ENCODE measurements at regions not wholly inside any gene's neighbourhood (a gene's known extent, or its start where the extent isn't known, plus 50 kb on each side); places are given as distances from the start of the nearest gene placed in this dataset.

GRCh38 chr11:131043251-131043650 is 127.0 kb upstream of the SNX19 start:
- H3K36me3 ChIP-seq (ENCODE audit: control insufficient read depth in 3 of 3, insufficient read depth in 3 of 3, low read length in 3 of 3): no peaks in the 10 kb centered on the region
- peaks cover 0 to 5% (median 0%) of the 10 kb centered on the region in 3 donors for H3K9me3 ChIP-seq (ENCODE audit: control insufficient read depth in 3 of 3, low read length in 3 of 3)
- H3K4me1 ChIP-seq (ENCODE audit: control insufficient read depth in 3 of 3, insufficient read depth in 3 of 3, low read length in 3 of 3): no peaks in the 10 kb centered on the region
- no peak overlapping the region for H3K4me3 ChIP-seq (ENCODE audit: low read length in 3 of 3)
- no peak overlapping the region for H3K9ac ChIP-seq (ENCODE audit: low read depth in 1 of 3, low read length in 3 of 3)
- no peak overlapping the region for H3K27ac ChIP-seq (ENCODE audit: low read depth, low read length)
- H3K27me3 ChIP-seq (ENCODE audit: control insufficient read depth in 3 of 3, insufficient read depth in 3 of 3, low read length in 3 of 3): peaks cover 3 to 18% (median 9%) of the 10 kb centered on the region in 3 donors

GRCh38 chr11:131044851-131045250 is 128.6 kb upstream of the SNX19 start:
- Histone ChIP-seq H3K4me1 (ENCODE audit: control insufficient read depth in 3 of 3, insufficient read depth in 3 of 3, low read length in 3 of 3) (no peaks in the 10 kb centered on the region), H3K27me3 (ENCODE audit: control insufficient read depth in 3 of 3, insufficient read depth in 3 of 3, low read length in 3 of 3) (peaks cover 3 to 19% (median 12%) of the 10 kb centered on the region in 3 donors), H3K9ac (ENCODE audit: low read depth in 1 of 3, low read length in 3 of 3) (no peak overlapping the region), H3K36me3 (ENCODE audit: control insufficient read depth in 3 of 3, insufficient read depth in 3 of 3, low read length in 3 of 3) (no peaks in the 10 kb centered on the region), H3K4me3 (ENCODE audit: low read length in 3 of 3) (no peak overlapping the region), H3K9me3 (ENCODE audit: control insufficient read depth in 3 of 3, low read length in 3 of 3) (peaks cover 0 to 9% (median 0%) of the 10 kb centered on the region in 3 donors), H3K27ac (ENCODE audit: low read depth, low read length) (no peak overlapping the region)

GRCh38 chr11:131052367-131052766 is 136.1 kb upstream of the SNX19 start:
- Histone ChIP-seq H3K4me1 (ENCODE audit: control insufficient read depth in 3 of 3, insufficient read depth in 3 of 3, low read length in 3 of 3) (no peaks in the 10 kb centered on the region), H3K27me3 (ENCODE audit: control insufficient read depth in 3 of 3, insufficient read depth in 3 of 3, low read length in 3 of 3) (peaks cover 0 to 21% (median 16%) of the 10 kb centered on the region in 3 donors), H3K36me3 (ENCODE audit: control insufficient read depth in 3 of 3, insufficient read depth in 3 of 3, low read length in 3 of 3) (no peaks in the 10 kb centered on the region), H3K4me3 (ENCODE audit: low read length in 3 of 3) (no peak overlapping the region), H3K9ac (ENCODE audit: low read depth in 1 of 3, low read length in 3 of 3) (no peak overlapping the region), H3K27ac (ENCODE audit: low read depth, low read length) (no peak overlapping the region), H3K9me3 (ENCODE audit: control insufficient read depth in 3 of 3, low read length in 3 of 3) (peaks cover 0 to 9% (median 0%) of the 10 kb centered on the region in 3 donors)

GRCh38 chr11:131056036-131056435 is 139.8 kb upstream of the SNX19 start:
- H3K9ac ChIP-seq (ENCODE audit: low read depth in 1 of 3, low read length in 3 of 3): no peak overlapping the region
- peaks cover 0 to 19% (median 8%) of the 10 kb centered on the region in 3 donors for H3K27me3 ChIP-seq (ENCODE audit: control insufficient read depth in 3 of 3, insufficient read depth in 3 of 3, low read length in 3 of 3)
- H3K9me3 ChIP-seq (ENCODE audit: control insufficient read depth in 3 of 3, low read length in 3 of 3): no peaks in the 10 kb centered on the region

DNA sequence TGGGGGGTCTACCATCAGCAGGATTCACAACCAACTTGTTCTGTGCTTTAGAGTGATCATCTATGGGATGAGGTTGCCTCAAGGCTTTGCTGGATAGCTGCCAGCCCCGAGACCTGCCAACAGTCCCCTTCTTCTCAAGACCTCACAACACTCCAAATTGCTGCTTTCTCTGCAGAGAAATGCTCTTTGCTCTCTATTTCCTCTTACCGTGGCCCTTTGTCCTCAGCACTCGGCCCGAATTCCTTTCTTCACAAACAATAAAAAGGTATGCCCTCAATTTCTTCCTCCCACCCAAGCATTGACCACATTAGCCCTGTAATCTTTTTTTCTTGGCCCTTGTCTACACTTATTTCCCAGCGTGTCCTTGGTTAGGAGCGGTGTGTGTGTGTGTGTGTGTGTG is 147.4 kb upstream of the SNX19 start:
- Histone ChIP-seq H3K9me3 (ENCODE audit: control insufficient read depth in 3 of 3, low read length in 3 of 3) (no peaks in the 10 kb centered on the region), H3K9ac (ENCODE audit: low read depth in 1 of 3, low read length in 3 of 3) (no peak overlapping the region), H3K4me1 (ENCODE audit: control insufficient read depth in 3 of 3, insufficient read depth in 3 of 3, low read length in 3 of 3) (no peaks in the 10 kb centered on the region), H3K36me3 (ENCODE audit: control insufficient read depth in 3 of 3, insufficient read depth in 3 of 3, low read length in 3 of 3) (no peaks in the 10 kb centered on the region), H3K27me3 (ENCODE audit: control insufficient read depth in 3 of 3, insufficient read depth in 3 of 3, low read length in 3 of 3) (peaks cover 6 to 23% (median 11%) of the 10 kb centered on the region in 3 donors), H3K27ac (ENCODE audit: low read depth, low read length) (no peak overlapping the region), H3K4me3 (ENCODE audit: low read length in 3 of 3) (no peak overlapping the region)

More at GRCh38 chr11:131056036-131056435, 139.8 kb upstream of the SNX19 start:
- Histone ChIP-seq H3K27ac (ENCODE audit: low read depth, low read length) (no peak overlapping the region), H3K4me1 (ENCODE audit: control insufficient read depth in 3 of 3, insufficient read depth in 3 of 3, low read length in 3 of 3) (no peaks in the 10 kb centered on the region), H3K4me3 (ENCODE audit: low read length in 3 of 3) (no peak overlapping the region), H3K36me3 (ENCODE audit: control insufficient read depth in 3 of 3, insufficient read depth in 3 of 3, low read length in 3 of 3) (no peaks in the 10 kb centered on the region)

GRCh38 chr11:131064373-131064991 is 148.2 kb upstream of the SNX19 start:
- Histone ChIP-seq H3K36me3 (ENCODE audit: control insufficient read depth in 3 of 3, insufficient read depth in 3 of 3, low read length in 3 of 3) (no peaks in the 10 kb centered on the region), H3K4me3 (ENCODE audit: low read length in 3 of 3) (no peak overlapping the region), H3K9me3 (ENCODE audit: control insufficient read depth in 3 of 3, low read length in 3 of 3) (no peaks in the 10 kb centered on the region), H3K27me3 (ENCODE audit: control insufficient read depth in 3 of 3, insufficient read depth in 3 of 3, low read length in 3 of 3) (peaks cover 6 to 23% (median 11%) of the 10 kb centered on the region in 3 donors), H3K9ac (ENCODE audit: low read depth in 1 of 3, low read length in 3 of 3) (no peak overlapping the region), H3K27ac (ENCODE audit: low read depth, low read length) (no peak overlapping the region), H3K4me1 (ENCODE audit: control insufficient read depth in 3 of 3, insufficient read depth in 3 of 3, low read length in 3 of 3) (no peaks in the 10 kb centered on the region)

DNA sequence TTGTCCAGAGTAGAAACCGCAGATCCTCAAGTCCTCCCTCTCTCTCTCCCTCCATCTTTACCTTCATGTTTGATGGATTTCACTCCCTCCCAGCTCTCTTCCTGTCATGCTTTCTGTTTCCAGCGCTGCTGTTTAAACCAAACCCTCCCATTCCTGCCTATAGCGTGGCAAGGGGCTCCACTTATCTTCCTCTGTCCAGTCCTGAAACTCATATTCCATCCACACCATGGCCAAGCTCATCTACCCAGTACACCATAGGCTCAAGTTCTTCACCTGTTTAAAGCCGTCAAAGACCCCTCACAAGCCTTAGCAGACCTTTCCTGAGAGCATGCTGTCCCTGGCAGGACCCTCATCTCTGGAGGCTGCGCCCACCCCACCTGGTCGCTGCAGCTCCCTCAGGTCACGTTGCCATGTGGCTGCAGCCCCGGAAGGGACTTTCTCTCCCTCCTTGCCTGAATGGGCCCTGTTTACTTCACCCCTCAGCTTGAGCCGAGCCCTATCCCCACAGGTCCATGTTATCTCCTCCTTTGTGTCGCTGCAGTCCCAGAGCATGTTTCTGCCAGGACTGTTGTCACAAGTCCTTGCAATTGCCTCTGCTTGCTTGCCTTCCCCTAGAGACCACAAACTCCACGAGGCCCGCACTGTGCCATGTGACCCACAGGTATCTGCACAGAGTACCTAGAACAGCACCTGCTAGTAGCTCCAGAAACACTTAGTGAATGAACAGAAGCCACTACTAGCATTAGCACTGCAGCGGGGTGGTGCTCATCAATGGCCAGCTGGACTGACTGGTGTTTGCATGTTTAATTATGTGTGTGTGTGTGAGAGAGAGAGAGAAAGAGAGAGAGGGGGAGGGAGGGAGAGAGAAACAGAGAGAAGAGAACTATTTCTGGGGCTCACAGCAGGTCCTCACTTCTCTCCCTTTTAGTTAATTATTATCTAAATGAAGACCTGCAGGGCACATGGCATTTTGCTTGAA is 149.4 kb upstream of the SNX19 start:
- H3K4me1 ChIP-seq (ENCODE audit: control insufficient read depth in 3 of 3, insufficient read depth in 3 of 3, low read length in 3 of 3): no peaks in the 10 kb centered on the region
- no peaks in the 10 kb centered on the region for H3K9me3 ChIP-seq (ENCODE audit: control insufficient read depth in 3 of 3, low read length in 3 of 3)
- H3K4me3 ChIP-seq (ENCODE audit: low read length in 3 of 3): no peak overlapping the region
- H3K9ac ChIP-seq (ENCODE audit: low read depth in 1 of 3, low read length in 3 of 3): no peak overlapping the region
- H3K27me3 ChIP-seq (ENCODE audit: control insufficient read depth in 3 of 3, insufficient read depth in 3 of 3, low read length in 3 of 3): peaks cover 6 to 19% (median 11%) of the 10 kb centered on the region in 3 donors
- H3K36me3 ChIP-seq (ENCODE audit: control insufficient read depth in 3 of 3, insufficient read depth in 3 of 3, low read length in 3 of 3): no peaks in the 10 kb centered on the region
- H3K27ac ChIP-seq (ENCODE audit: low read depth, low read length): no peak overlapping the region

DNA sequence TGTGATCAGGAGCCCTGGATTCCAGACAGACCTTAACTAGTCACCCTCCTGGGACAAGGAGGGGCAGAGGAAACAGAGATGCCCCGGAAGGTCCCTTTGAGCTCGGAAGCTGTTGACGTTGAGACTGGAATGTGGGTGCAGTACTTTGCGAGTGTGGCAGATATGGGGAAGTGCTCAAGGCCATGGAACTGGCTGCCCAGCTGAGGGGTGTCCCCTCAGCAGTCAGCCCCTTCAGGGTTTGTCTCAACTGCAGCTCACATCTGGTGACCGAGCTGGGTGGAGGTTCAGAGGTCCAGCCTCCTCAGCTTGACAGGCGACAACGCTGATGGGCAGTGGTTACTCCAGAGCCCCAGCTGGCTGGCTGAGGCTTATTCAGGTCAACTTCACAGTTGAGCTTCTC is 150.3 kb upstream of the SNX19 start:
- H3K36me3 ChIP-seq (ENCODE audit: control insufficient read depth in 3 of 3, insufficient read depth in 3 of 3, low read length in 3 of 3): no peaks in the 10 kb centered on the region
- H3K27me3 ChIP-seq (ENCODE audit: control insufficient read depth in 3 of 3, insufficient read depth in 3 of 3, low read length in 3 of 3): peaks cover 6 to 18% (median 11%) of the 10 kb centered on the region in 3 donors
- H3K4me3 ChIP-seq (ENCODE audit: low read length in 3 of 3): no peak overlapping the region
- no peak overlapping the region for H3K9ac ChIP-seq (ENCODE audit: low read depth in 1 of 3, low read length in 3 of 3)
- no peaks in the 10 kb centered on the region for H3K9me3 ChIP-seq (ENCODE audit: control insufficient read depth in 3 of 3, low read length in 3 of 3)
- H3K27ac ChIP-seq (ENCODE audit: low read depth, low read length): no peak overlapping the region
- no peaks in the 10 kb centered on the region for H3K4me1 ChIP-seq (ENCODE audit: control insufficient read depth in 3 of 3, insufficient read depth in 3 of 3, low read length in 3 of 3)

GRCh38 chr11:131070365-131070764 is 154.1 kb upstream of the SNX19 start:
- Histone ChIP-seq H3K4me1 (ENCODE audit: control insufficient read depth in 3 of 3, insufficient read depth in 3 of 3, low read length in 3 of 3) (peaks cover 0 to 3% (median 0%) of the 10 kb centered on the region in 3 donors), H3K9ac (ENCODE audit: low read depth in 1 of 3, low read length in 3 of 3) (no peak overlapping the region), H3K36me3 (ENCODE audit: control insufficient read depth in 3 of 3, insufficient read depth in 3 of 3, low read length in 3 of 3) (no peaks in the 10 kb centered on the region), H3K27ac (ENCODE audit: low read depth, low read length) (no peak overlapping the region), H3K27me3 (ENCODE audit: control insufficient read depth in 3 of 3, insufficient read depth in 3 of 3, low read length in 3 of 3) (peaks cover 6 to 13% (median 7%) of the 10 kb centered on the region in 3 donors), H3K9me3 (ENCODE audit: control insufficient read depth in 3 of 3, low read length in 3 of 3) (no peaks in the 10 kb centered on the region), H3K4me3 (ENCODE audit: low read length in 3 of 3) (no peak overlapping the region)

GRCh38 chr11:131073167-131073566 is 156.9 kb upstream of the SNX19 start:
- Histone ChIP-seq H3K27me3 (ENCODE audit: control insufficient read depth in 3 of 3, insufficient read depth in 3 of 3, low read length in 3 of 3) (no peaks in the 10 kb centered on the region), H3K4me1 (ENCODE audit: control insufficient read depth in 3 of 3, insufficient read depth in 3 of 3, low read length in 3 of 3) (peaks cover 0 to 3% (median 0%) of the 10 kb centered on the region in 3 donors), H3K9ac (ENCODE audit: low read depth in 1 of 3, low read length in 3 of 3) (no peak overlapping the region), H3K9me3 (ENCODE audit: control insufficient read depth in 3 of 3, low read length in 3 of 3) (no peaks in the 10 kb centered on the region), H3K4me3 (ENCODE audit: low read length in 3 of 3) (no peak overlapping the region), H3K27ac (ENCODE audit: low read depth, low read length) (no peak overlapping the region), H3K36me3 (ENCODE audit: control insufficient read depth in 3 of 3, insufficient read depth in 3 of 3, low read length in 3 of 3) (no peaks in the 10 kb centered on the region)

Measured in skeletal muscle tissue (tissue), 3 donors.